ENCODE measurements at regions not wholly inside any gene's neighbourhood (a gene's known extent, or its start where the extent isn't known, plus 50 kb on each side); places are given as distances from the start of the nearest gene placed in this dataset.
"Not testable (repeated sequence)": the region's sequence is repeated elsewhere in the genome, so short reads cannot be mapped to it uniquely, and the experiment has no call there.

GRCh38 chr13:40370661-40371060 is 295.8 kb downstream of the FOXO1 start:
- Histone ChIP-seq H3K4me3 (no peak overlapping the region), H3K27me3 (no peaks in the 10 kb centered on the region), H3K9me3 (no peaks in the 10 kb centered on the region), H3K4me1 (ENCODE audit: insufficient read depth) (peaks cover 2% of the 10 kb centered on the region), H3K27ac (no peak overlapping the region), H3K36me3 (no peaks in the 10 kb centered on the region)
- no peak for TF ChIP-seq CTCF (IDR thresholded peaks at IDR 0.05)
- TF ChIP-seq EP300 (IDR thresholded peaks at IDR 0.05) = no peak
- TF ChIP-seq POLR2A (IDR thresholded peaks at IDR 0.05) = no peak
- intact Hi-C loops (cut with DNase I) = no loop called here
- WGBS, 3 donors = 84 to 91% (median 84%) methylated on average over 4 of the region's 4 CpGs
- DNase-seq = no peak

- Histone ChIP-seq H3K36me3 (no peaks in the 10 kb centered on the region), H3K27me3 (no peaks in the 10 kb centered on the region), H3K4me1 (ENCODE audit: insufficient read depth) (peaks cover 2% of the 10 kb centered on the region), H3K4me3 (no peak overlapping the region), H3K27ac (no peak overlapping the region), H3K9me3 (no peaks in the 10 kb centered on the region)
- DNase-seq = no peak
- 70 to 89% (median 78%) methylated on average over 7 of the region's 7 CpGs for WGBS, 3 donors
- intact Hi-C loops (cut with DNase I) = no loop called here
- TF ChIP-seq EP300 (IDR thresholded peaks at IDR 0.05) (no peak), CTCF (IDR thresholded peaks at IDR 0.05) (no peak), POLR2A (IDR thresholded peaks at IDR 0.05) (no peak)
These were observed 294.8 kb downstream of the FOXO1 start for GRCh38 chr13:40371531-40372125.

- 77 to 81% (median 78%) methylated on average over 6 of the region's 6 CpGs for WGBS, 3 donors
- H3K4me1 ChIP-seq (ENCODE audit: insufficient read depth); DNase-seq; H3K27ac ChIP-seq; H3K9me3 ChIP-seq; intact Hi-C loops (cut with DNase I); H3K27me3 ChIP-seq; H3K36me3 ChIP-seq; H3K4me3 ChIP-seq: not testable (repeated sequence)
These were observed 292.8 kb downstream of the FOXO1 start for GRCh38 chr13:40373608-40374007.

- no peaks in the 10 kb centered on the region for H3K9me3 ChIP-seq
- H3K27ac ChIP-seq = no peak overlapping the region
- H3K36me3 ChIP-seq = no peaks in the 10 kb centered on the region
- no peaks in the 10 kb centered on the region for H3K27me3 ChIP-seq
- intact Hi-C loops (cut with DNase I) = no loop called here
- no peak for TF ChIP-seq POLR2A (IDR thresholded peaks at IDR 0.05)
- TF ChIP-seq EP300 (IDR thresholded peaks at IDR 0.05) = no peak
- no peak for TF ChIP-seq CTCF (IDR thresholded peaks at IDR 0.05)
- H3K4me3 ChIP-seq = no peak overlapping the region
- H3K4me1 ChIP-seq (ENCODE audit: insufficient read depth) = peaks cover 2% of the 10 kb centered on the region
- no peak for DNase-seq
- 86 to 91% (median 90%) methylated on average over 7 of the region's 7 CpGs for WGBS, 3 donors
These were observed 290.8 kb downstream of the FOXO1 start for GRCh38 chr13:40375489-40376171.

GRCh38 chr13:40376296-40376849 is 290.1 kb downstream of the FOXO1 start:
- H3K4me1 ChIP-seq (ENCODE audit: insufficient read depth) = peaks cover 2% of the 10 kb centered on the region
- 90 to 93% (median 91%) methylated on average over 4 of the region's 4 CpGs for WGBS, 3 donors
- H3K27ac ChIP-seq = no peak overlapping the region
- TF ChIP-seq CTCF (IDR thresholded peaks at IDR 0.05) = no peak
- TF ChIP-seq EP300 (IDR thresholded peaks at IDR 0.05) = no peak
- TF ChIP-seq POLR2A (IDR thresholded peaks at IDR 0.05) = no peak
- H3K4me3 ChIP-seq = no peak overlapping the region
- intact Hi-C loops (cut with DNase I) = no loop called here
- H3K9me3 ChIP-seq = no peaks in the 10 kb centered on the region
- H3K36me3 ChIP-seq = no peaks in the 10 kb centered on the region
- no peaks in the 10 kb centered on the region for H3K27me3 ChIP-seq
- no peak for DNase-seq
